Pons (tissue), 1 donor: ENCODE measurements at regions not wholly inside any gene's neighbourhood (a gene's known extent, or its start where the extent isn't known, plus 50 kb on each side); places are given as distances from the start of the nearest gene placed in this dataset.

Source experiments
- DNase-seq: peaks from one replicate; pipeline ENCODE4 v3.0.0-alpha.2; 2016; ENCODE audit warnings: low spot score

DNA sequence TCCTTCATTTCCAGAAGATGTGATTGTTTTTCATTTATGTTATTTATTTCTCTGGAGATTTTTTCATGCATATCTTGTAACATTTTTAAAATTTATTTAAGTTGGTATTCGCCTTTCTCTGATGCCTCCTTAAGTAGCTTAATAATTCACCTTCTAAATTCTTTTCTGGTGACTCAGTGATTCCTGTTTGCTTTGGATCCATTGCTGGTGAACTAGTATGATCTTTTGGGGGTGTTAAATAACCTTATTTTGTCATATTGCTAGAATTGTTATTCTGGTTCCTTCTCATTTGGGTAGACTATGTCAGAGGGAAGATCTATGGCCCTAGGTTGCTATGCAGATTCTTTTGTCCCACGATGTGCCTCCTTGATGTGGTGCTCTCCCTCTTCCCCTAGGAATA is 1347.2 kb upstream of the B3GALT2 start:
- no peak for DNase-seq

DNA sequence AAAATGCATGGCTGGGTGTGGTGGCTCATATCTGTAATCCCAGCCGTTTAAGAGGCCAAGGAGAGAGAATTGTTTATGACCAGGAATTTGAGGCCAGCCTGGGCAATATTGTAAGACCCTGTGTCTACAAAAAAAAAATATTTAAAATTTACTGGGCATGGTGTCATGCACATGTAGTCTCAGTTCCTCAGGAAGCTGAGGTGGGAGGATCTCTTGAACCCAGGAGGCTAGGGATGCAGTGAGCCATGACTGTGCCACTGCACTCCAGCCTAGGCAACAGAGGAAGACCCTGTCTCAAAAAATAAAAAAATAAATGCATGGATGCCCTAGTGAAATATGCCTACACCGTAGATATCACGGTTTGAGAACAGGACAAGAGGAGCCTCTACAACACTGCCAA is 1331.2 kb upstream of the B3GALT2 start:
- DNase-seq, result no peak

DNA sequence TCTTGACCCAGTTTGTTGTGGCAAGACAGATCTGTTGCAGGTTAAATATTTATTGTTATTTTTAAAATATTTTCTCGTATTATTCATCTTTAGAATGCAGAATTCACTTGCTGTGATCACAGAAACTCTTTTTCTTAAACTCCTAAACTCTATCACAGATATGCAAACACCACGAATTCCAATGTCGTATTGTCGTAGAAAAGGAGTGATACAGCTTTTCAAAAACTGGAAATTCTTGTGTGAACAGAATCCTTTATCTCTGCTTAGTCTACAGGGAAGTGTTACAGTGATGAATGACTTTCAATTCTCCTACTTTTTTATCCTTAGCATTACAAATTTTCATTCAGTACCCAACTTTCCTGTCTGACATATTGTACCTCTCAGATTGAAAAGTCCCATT is 1329.5 kb upstream of the B3GALT2 start:
- no peak for DNase-seq

GRCh38 chr1:194512957-194513356 is 1326.5 kb upstream of the B3GALT2 start:
- DNase-seq, result no peak

- DNase-seq, result no peak
Measured at GRCh38 chr1:194512345-194512744, 1325.9 kb upstream of the B3GALT2 start.

DNA sequence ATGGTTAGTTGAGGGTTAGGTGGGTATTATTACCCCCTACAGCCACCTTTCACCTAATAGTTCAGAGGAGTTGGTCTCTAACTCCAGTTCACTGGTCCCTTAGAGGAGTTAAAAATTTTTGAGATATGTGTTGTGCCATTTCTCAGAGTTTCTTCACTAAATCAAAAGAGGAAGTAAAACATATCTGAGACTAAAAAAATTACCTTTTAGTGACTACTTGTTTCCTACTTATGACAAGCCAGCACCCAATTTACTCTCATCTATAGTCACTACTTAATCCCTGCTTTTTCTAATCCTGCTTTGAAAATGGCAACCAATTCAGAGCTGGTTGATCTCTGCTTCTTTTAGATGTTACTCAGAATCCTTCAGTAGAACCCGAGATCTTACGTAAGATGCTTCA is 1316.8 kb upstream of the B3GALT2 start:
- no peak for DNase-seq

- DNase-seq, result no peak
Measured at GRCh38 chr1:194495434-194495833, 1309.0 kb upstream of the B3GALT2 start.

DNA sequence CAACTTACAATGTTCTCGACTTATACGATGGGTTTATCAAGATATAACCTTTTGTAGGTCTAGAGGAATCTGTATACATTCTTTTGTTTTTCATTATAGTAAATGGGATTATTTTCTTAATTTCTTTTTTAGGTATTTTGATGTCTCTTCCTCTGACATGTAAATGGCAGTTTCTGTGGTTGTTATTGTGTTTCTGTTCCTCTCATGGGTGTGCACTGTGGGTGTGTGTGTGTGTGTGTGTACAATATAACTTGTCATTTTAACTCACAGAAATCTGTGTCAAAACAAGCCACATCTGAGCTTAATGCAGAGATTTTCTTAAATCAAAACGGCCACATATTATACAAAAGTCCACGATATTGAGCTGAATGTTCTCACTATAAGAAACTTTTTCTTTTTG is 1300.8 kb upstream of the B3GALT2 start:
- DNase-seq, result no peak

GRCh38 chr1:194485432-194485831 is 1299.0 kb upstream of the B3GALT2 start:
- no peak for DNase-seq

DNA sequence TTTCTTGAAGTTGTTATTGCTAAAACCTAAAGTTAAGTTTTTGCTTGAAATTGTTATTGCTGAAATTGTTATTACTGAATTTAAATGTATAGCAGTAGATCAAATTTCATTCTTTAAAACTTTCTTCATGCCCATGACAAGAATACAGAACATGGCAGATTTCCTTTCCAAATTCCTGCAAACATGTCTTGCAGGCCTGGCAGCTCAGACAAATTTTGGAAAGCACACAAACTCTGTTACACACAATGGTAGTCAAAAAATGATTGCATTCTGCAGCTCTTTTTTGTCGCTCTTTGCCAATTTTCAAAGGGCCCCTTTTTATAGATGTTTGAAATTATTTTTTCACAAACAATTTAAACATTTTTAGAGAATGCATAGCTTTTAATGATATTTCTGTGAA is 1292.3 kb upstream of the B3GALT2 start:
- no peak for DNase-seq

- DNase-seq, result no peak
Measured at GRCh38 chr1:194477908-194478307, 1291.5 kb upstream of the B3GALT2 start.

GRCh38 chr1:194476872-194477271 is 1290.5 kb upstream of the B3GALT2 start:
- DNase-seq, result no peak

- no peak for DNase-seq
Measured at GRCh38 chr1:194476351-194476750, 1289.9 kb upstream of the B3GALT2 start.

DNA sequence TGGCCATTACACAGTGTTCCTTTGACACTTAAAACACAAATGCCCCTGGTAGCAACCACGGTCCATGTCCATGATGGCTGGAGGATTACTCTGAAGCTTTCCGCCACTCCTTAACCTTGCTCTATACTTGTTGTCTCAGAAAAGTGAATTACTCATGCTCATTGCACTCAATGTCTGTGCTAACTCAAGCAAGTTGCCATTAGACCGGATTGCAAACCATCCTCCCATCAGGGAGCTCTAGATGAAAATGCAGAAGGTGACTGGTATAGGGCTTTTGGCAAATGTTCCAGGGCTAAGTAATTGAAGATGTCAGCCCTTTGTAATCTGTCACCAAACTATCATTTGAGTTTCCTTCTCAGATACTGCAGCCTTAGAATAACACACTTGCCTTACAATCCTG is 1288.3 kb upstream of the B3GALT2 start:
- no peak for DNase-seq

GRCh38 chr1:194473766-194474165 is 1287.4 kb upstream of the B3GALT2 start:
- no peak for DNase-seq

GRCh38 chr1:194469282-194469681 is 1282.9 kb upstream of the B3GALT2 start:
- DNase-seq, result no peak

DNA sequence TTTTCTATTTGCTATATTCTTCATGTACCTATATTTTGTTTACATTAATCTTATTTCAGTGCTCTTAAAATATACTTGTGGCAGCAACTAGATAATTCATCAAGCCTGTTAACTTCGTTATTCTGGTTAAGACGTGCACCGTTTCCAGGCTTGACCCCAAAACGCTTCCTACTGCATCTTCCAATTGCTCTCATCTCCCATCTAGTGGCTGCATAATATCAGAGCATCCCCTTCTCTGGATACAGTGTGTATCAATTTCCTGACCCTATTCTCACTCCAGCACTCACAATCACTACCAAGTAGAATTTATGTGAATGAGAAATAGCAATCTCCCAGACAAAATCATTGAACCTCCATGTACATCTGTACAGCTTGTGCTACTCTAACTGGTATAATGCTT is 1280.3 kb upstream of the B3GALT2 start:
- DNase-seq, result peak; percentile 63

- no peak for DNase-seq
Measured at GRCh38 chr1:194447636-194448035, 1261.2 kb upstream of the B3GALT2 start.

DNA sequence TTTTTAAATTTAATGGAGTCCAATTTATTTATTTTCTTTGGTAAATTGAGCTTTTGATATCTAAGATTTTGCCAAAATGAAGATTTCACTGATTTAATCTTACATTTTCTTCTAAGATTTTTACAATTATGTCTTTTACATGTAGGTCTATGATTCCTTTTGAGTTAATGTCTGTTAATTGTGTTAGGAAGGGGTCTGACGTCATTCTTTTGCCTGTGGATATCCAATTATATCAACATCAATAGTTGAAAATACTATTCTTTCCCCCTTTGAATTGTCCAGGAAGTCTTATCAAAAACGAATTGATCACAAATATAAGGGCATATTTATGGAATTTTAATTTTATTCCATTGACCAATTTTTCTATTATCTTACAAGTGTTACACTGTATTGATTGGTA is 1258.8 kb upstream of the B3GALT2 start:
- DNase-seq, result no peak

DNA sequence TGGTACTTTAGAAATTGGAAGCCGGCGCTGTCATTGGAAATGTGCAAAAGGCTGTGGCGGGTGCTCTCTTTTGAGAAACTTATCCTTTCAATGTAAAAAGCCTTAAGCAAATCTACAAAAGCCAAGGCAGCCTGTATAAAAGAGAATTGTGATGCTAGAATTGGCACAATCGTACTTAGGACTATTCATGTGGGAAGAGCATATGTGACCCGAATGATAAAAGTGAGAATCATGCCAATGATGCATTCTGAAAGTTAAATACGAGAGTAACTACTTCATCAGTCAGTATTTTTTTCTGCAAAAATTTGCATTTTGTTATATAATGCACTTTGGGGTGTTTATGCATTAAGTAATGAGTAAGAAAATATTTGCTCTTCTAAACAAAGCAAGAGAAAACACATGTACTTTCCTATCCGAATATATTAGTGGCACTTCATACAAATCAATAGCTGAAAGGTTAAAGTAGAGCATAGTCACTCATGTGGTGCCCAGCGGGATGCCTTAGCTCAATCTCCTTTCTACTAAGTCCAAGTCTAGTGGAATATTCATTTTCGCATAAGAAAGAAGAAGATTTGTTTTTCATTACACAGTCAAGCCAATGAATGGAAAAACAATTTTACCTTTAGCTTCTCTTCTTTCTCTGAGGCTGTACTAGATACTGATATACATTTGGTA is 1256.6 kb upstream of the B3GALT2 start:
- peak; percentile 95 for DNase-seq

DNA sequence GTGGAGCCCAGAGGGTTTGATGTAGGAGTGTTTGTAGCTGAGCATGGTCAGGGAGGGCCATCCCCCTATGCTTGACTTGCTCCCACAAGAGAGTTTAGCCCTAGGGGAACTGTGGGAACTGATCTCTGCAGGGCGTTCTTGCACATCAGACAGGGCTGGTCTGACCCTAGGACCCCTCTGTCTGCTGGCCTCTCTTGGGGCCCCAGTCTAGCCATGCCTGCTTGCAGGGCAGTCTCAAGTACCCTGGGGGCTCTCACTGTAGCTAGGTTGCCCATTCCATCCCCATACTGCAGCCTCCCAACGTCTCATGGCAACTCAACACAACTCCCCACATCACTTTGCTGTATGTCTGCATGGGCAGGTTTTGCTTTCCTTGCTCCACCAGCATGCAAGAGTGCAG is 1250.7 kb upstream of the B3GALT2 start:
- DNase-seq, result no peak

DNA sequence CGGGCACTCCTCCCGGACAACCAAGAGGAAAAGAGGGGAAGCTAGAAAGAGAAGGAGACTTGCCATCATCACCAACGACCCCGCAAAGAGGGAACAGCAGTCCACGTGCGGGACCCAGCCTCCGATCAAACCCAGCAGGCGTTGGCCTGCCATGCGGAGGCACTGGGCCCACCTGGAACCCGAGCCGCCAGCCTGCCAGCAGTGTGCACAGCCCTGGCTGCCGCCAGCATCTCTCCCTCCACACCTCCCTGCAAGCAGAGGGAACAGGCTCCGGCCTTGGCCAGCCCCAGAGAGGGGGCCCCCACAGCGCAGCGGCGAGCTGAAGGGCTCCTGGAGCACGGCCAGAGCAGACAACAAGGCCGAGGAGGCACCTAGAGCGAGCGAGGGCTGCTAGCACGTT is 1244.7 kb upstream of the B3GALT2 start:
- DNase-seq, result no peak

DNA sequence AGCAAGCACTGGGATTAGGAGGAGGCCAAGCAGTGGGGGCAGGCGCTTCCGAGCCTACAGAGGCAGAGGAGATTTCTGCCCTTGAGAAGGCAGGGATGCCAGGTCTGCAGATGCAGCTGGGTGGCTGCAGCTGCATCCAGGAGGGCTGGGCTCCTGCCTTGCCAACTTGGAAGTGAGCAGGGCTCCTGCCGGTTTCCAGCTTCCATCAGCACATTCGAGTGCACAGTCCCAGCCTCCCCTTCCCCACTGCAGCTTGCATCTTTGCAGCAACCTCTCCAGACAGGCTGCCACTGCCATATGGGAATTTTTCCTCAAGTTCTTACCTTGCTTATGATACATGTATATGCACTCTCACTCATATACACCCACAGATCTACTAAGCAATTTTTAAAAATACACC is 1234.3 kb upstream of the B3GALT2 start:
- no peak for DNase-seq

DNA sequence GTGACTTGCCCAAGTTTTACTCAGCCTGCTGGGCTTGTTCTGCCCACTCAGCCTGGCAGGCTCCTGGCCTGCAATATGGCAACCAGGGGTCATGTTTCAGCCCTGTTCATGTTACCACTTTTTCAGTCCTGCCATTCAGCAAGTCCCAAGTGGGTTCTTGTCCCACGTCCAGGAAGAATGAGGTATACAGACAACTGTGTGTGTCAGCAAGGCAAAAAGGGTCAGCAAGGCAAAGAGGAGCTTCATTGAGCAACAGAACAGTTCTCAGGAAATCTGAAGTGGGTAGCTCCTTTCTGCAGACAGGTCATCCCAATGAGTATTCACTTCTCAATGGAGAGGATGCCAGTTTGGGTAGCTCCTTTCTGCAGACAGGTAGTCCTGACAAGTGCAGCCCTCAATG is 1233.3 kb upstream of the B3GALT2 start:
- DNase-seq, result no peak

DNA sequence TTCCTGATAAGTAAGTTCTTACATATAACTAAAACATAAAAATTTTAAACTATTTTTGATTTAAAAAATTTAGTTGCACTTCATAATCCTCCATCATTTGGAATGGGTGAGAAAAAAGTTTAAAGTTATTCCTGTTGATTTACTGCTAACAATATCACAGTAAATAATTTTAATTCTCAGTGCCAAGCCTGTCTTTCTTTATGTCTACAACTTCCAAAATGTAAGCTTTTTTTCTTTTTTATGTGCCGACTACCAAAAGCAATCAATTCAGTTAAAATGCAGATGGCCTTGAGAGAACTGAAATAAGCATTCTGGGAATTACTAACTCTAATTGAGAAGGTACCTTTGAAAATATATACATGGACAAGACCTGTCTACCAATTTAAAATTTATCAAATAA is 1224.3 kb upstream of the B3GALT2 start:
- DNase-seq, result no peak
